LNCaP clone FGC (cell line): ENCODE measurements at regions not wholly inside any gene's neighbourhood (a gene's known extent, or its start where the extent isn't known, plus 50 kb on each side); places are given as distances from the start of the nearest gene placed in this dataset.
"Not testable (repeated sequence)": the region's sequence is repeated elsewhere in the genome, so short reads cannot be mapped to it uniquely, and the experiment has no call there.

Source experiments
- DNase-seq: peaks from one replicate; pipeline ENCODE4 v3.0.0-alpha.2; 2011; ENCODE audit warnings: low read depth
- H3K4me3 ChIP-seq: 2 replicates; pipeline ENCODE4 v1.5.1; 2011; ENCODE audit warnings: mild to moderate bottlenecking, low read depth, low read length, control low read depth
- TF ChIP-seq, protein P1 (sequence below): IDR thresholded peaks from 2 replicates; pipeline ENCODE4 v1.5.1; 2012; ENCODE audit warnings: mild to moderate bottlenecking; ENCODE audit not compliant: control insufficient read depth, insufficient read depth; ENCODE audit errors: extremely low read depth

DNA sequence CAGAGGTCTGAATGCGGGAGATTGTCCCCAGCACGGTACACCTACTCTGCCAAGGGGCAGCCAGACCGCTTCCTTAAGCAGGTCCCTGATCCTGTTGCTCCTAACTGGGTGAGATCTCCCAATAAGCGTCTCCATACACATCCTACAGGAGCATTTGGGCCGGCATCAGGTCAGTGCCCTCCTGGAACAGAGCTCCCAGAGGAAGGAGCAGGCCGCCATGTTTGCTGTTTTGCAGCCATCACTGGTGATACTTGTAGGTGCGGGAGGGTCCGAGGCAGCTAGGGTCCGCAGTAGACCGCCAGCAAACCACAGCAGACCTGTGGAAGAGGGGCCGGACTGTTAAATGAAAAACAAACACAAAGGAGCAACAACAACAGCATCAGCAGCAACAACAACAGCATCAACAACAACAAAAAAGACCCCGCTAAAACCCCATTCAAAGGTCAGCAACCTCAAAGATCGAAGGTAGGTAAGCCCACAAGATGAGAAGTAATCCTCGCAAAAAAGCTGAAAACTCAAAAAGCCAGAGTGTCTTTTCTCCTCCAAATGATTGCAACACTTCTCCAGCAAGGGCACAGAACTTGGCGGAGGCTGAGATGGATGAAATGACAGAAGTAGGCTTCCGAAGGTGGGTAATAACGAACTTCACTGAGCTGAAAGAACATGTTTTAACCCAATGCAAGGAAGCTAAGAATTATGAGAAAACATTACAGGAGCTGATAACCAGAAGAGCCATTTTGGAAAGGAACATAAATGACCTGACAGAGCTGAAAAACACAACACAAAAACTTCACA, 79.0 kb upstream of the CDH7 start:
- DNase-seq, result no peak
- TF ChIP-seq, protein P1, sequence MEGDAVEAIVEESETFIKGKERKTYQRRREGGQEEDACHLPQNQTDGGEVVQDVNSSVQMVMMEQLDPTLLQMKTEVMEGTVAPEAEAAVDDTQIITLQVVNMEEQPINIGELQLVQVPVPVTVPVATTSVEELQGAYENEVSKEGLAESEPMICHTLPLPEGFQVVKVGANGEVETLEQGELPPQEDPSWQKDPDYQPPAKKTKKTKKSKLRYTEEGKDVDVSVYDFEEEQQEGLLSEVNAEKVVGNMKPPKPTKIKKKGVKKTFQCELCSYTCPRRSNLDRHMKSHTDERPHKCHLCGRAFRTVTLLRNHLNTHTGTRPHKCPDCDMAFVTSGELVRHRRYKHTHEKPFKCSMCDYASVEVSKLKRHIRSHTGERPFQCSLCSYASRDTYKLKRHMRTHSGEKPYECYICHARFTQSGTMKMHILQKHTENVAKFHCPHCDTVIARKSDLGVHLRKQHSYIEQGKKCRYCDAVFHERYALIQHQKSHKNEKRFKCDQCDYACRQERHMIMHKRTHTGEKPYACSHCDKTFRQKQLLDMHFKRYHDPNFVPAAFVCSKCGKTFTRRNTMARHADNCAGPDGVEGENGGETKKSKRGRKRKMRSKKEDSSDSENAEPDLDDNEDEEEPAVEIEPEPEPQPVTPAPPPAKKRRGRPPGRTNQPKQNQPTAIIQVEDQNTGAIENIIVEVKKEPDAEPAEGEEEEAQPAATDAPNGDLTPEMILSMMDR, result no peak
- no peak overlapping the region for H3K4me3 ChIP-seq

DNA sequence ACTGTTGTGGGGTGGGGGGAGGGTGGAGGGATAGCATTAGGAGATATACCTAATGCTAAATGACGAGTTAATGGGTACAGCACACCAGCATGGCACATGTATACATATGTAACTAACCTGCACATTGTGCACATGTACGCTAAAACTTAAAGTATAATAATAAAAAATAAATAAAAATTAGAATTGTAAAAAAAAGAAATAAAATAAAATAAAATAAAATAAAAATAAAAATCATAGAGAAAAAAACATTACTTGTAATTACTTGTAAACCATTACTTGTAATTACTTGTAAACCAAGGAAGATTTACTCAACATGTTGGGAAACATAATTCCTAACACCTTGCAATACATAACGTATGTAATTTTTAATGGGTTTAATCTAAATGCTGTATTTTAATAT, 80.7 kb upstream of the CDH7 start:
- H3K4me3 ChIP-seq, DNase-seq: not testable (repeated sequence)

DNA sequence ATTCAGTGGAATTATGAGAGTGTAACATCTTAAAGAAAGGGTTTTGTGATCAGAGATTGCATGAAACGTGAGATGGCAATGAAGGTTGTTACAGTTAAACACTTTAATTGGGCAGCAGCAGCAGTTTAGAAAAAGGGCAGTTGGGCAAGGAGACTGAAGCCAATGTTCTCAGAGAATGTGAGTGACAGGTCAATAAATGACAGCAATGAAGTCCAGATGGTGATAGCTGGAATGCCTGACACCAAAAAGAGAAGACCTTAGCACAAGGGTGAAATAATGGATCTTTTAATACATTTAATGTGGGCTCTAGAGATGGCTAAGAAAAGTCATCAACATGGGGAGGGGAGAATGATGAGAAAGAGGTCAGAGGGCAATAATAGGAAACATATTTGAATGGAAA, 89.4 kb upstream of the CDH7 start:
- H3K4me3 ChIP-seq, result no peak overlapping the region
- DNase-seq, result no peak
- TF ChIP-seq, protein P1, result no peak

DNA sequence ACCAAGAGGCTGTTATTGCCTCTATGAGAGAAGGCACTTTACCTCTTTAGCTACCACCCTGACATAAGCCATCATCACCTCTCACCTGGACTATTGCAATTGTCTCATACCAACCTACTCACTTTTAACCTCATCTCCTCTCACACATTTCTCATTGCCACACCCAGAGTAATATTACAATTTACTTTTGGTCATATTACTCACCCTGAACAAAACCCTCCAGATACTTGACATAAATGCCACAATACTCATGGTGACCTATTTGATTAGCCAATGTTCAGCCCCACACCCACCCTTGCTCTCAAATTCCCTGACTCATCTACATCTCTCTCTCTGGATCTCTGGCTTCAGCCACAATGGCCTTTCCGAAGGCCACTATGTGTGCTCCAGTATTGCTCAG, 90.9 kb upstream of the CDH7 start:
- TF ChIP-seq, protein P1, result no peak
- no peak for DNase-seq
- no peak overlapping the region for H3K4me3 ChIP-seq

DNA sequence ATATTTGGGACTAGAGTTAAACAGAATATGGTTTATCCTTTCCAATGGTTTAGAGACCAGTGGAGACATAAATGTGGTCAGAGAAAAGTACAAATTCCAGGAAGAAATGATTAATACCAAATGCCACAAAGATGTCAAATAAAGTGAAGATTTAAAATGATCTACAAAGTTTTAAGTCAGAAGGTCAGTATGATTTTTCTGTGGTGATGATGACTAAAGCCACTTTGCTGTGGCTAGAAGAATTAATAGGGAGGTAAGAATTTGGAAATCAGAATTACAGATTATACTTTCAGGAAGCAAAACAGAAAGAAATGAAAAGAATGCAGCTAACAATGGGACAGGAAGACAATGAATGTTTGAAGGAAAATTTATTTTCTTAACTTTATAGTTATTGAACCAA, 91.5 kb upstream of the CDH7 start:
- H3K4me3 ChIP-seq, result no peak overlapping the region
- DNase-seq, result no peak
- TF ChIP-seq, protein P1, result no peak

DNA sequence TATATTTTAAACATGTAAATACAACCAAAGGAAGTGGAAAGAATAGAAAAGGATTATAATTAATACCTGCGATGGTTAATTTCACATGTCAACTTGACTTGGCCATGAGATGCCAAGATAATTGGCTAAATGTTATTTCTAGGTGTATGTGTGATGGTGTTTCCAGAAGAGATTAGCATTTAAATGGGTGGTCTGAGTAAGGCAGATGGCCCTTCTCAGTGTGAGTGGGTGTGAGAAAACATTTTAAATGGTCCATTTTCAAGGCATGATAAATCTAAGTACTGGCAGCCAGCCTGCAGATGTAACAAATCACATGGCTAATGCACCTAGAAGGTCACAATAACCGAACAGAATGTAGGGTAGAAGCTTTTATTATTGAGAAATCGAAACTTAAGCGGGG, 99.6 kb upstream of the CDH7 start:
- TF ChIP-seq, protein P1, result no peak
- no peak for DNase-seq
- no peak overlapping the region for H3K4me3 ChIP-seq

DNA sequence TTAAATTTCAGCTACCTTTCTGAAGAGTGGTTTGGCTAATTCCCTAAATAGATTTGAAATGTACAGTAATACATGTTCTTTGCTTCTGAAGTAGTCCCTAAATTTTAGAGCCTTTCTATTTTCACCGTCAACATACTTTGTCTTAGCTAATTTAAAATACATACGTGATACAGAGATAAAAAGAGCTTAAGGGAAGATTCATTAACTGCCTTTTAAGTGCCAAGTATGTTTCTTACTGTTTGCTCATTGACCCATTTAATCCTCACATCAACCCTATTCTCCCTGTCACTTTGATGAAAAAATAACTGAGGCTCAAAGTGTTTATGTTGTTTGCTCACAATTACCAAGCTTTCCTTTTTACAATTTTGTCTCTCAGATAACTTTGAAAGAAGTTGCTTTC, 118.6 kb upstream of the CDH7 start:
- TF ChIP-seq, protein P1, result no peak
- DNase-seq, result no peak

More for the DNA sequence above, 118.6 kb upstream of the CDH7 start:
- H3K4me3 ChIP-seq, result no peak overlapping the region
